COLO668 (cell line): ENCODE measurements at regions not wholly inside any gene's neighbourhood (a gene's known extent, or its start where the extent isn't known, plus 50 kb on each side); places are given as distances from the start of the nearest gene placed in this dataset.

Source experiments
- DNase-seq: peaks from one replicate; lab custom pipeline; 2025; ENCODE audit not compliant: unreplicated experiment; lab: John Stamatoyannopoulos, UW

- no peak for DNase-seq
These were observed 130.3 kb upstream of the MAGI3 start for GRCh38 chr1:113259988-113260387.

GRCh38 chr1:113265196-113265595, 125.1 kb upstream of the MAGI3 start:
- no peak for DNase-seq

GRCh38 chr1:113266788-113267187, 123.5 kb upstream of the MAGI3 start:
- DNase-seq: no peak

- DNase-seq: no peak
These were observed 120.9 kb upstream of the MAGI3 start for GRCh38 chr1:113269168-113269963.

GRCh38 chr1:113271039-113271438, 119.3 kb upstream of the MAGI3 start:
- no peak for DNase-seq

GRCh38 chr1:113275083-113275482, 115.2 kb upstream of the MAGI3 start:
- DNase-seq: no peak

- no peak for DNase-seq
These were observed 114.6 kb upstream of the MAGI3 start for GRCh38 chr1:113275691-113276090.

GRCh38 chr1:113276507-113276906, 113.8 kb upstream of the MAGI3 start:
- DNase-seq: no peak

GRCh38 chr1:113278371-113278770, 111.9 kb upstream of the MAGI3 start:
- DNase-seq: no peak

GRCh38 chr1:113278777-113279176, 111.5 kb upstream of the MAGI3 start:
- no peak for DNase-seq

- DNase-seq: no peak
These were observed 110.4 kb upstream of the MAGI3 start for GRCh38 chr1:113279776-113280391.

- DNase-seq: no peak
These were observed 109.7 kb upstream of the MAGI3 start for GRCh38 chr1:113280581-113280980.

- no peak for DNase-seq
These were observed 108.8 kb upstream of the MAGI3 start for GRCh38 chr1:113281550-113281949.

GRCh38 chr1:113282008-113282892, 108.1 kb upstream of the MAGI3 start:
- DNase-seq: no peak

GRCh38 chr1:113282893-113283285, 107.4 kb upstream of the MAGI3 start:
- no peak for DNase-seq

GRCh38 chr1:113283914-113284313, 106.4 kb upstream of the MAGI3 start:
- DNase-seq: no peak

GRCh38 chr1:113286156-113286555, 104.2 kb upstream of the MAGI3 start:
- no peak for DNase-seq

GRCh38 chr1:113291777-113292602, 98.3 kb upstream of the MAGI3 start:
- DNase-seq: no peak

- DNase-seq: no peak
These were observed 97.6 kb upstream of the MAGI3 start for GRCh38 chr1:113292603-113293255.

- DNase-seq: no peak
These were observed 97.1 kb upstream of the MAGI3 start for GRCh38 chr1:113293256-113293626.
